Raji (cell line): ENCODE measurements at regions not wholly inside any gene's neighbourhood (a gene's known extent, or its start where the extent isn't known, plus 50 kb on each side); places are given as distances from the start of the nearest gene placed in this dataset.

ENCODE experiments used
- POLR2A ChIP-seq: IDR thresholded peaks from 2 replicates; pipeline ENCODE4 v1.6.1; 2011; ENCODE audit warnings: low read depth, low read length, control low read depth; ENCODE audit not compliant: insufficient read depth

GRCh38 chr2:88843651-88844050 is 152.2 kb downstream of the RPIA start:
- TF ChIP-seq POLR2A = no peak

GRCh38 chr2:88844960-88845359 is 153.5 kb downstream of the RPIA start:
- TF ChIP-seq POLR2A = no peak

- TF ChIP-seq POLR2A = peak; percentile 51
These were observed 154.5 kb downstream of the RPIA start for GRCh38 chr2:88845772-88846661.

- TF ChIP-seq POLR2A = 0 out of 2 replicates have a peak, but pooled peaks have one; percentile 17
These were observed 161.4 kb downstream of the RPIA start for GRCh38 chr2:88852753-88853402.

- 0 out of 2 replicates have a peak, but pooled peaks have one; percentile 21 for TF ChIP-seq POLR2A
These were observed 161.9 kb downstream of the RPIA start for GRCh38 chr2:88853403-88853790.

- no peak for TF ChIP-seq POLR2A
These were observed 163.1 kb downstream of the RPIA start for GRCh38 chr2:88854528-88854927.

GRCh38 chr2:88855620-88856408 is 164.3 kb downstream of the RPIA start:
- TF ChIP-seq POLR2A = peak; percentile 79

- no peak for TF ChIP-seq POLR2A
These were observed 165.1 kb downstream of the RPIA start for GRCh38 chr2:88856409-88857135.

- TF ChIP-seq POLR2A = peak; percentile 57
These were observed 165.8 kb downstream of the RPIA start for GRCh38 chr2:88857274-88857741.

GRCh38 chr2:88857951-88858411 is 166.5 kb downstream of the RPIA start:
- TF ChIP-seq POLR2A = no peak; the same call in 1 of the 2 replicates

GRCh38 chr2:88859461-88859860 is 168.0 kb downstream of the RPIA start:
- peak; percentile 52 for TF ChIP-seq POLR2A

- peak; percentile 4; the same call in 1 of the 2 replicates for TF ChIP-seq POLR2A
These were observed 169.1 kb downstream of the RPIA start for GRCh38 chr2:88860421-88861075.

GRCh38 chr2:88865801-88866371 is 174.4 kb downstream of the RPIA start:
- TF ChIP-seq POLR2A = no peak

GRCh38 chr2:88866756-88867155 is 175.3 kb downstream of the RPIA start:
- TF ChIP-seq POLR2A = no peak

GRCh38 chr2:88868861-88869260 is 177.4 kb downstream of the RPIA start:
- no peak for TF ChIP-seq POLR2A
